IMR-90 (cell line): ENCODE measurements at regions not wholly inside any gene's neighbourhood (a gene's known extent, or its start where the extent isn't known, plus 50 kb on each side); places are given as distances from the start of the nearest gene placed in this dataset.

Experiments used
- ATAC-seq: fragments of 200-7000 bp; cut with Tn5 transposase; 2 replicates; pipeline ENCODE4 v1.9.1; 2020; ENCODE audit warnings: low read depth, mild to moderate bottlenecking, moderate library complexity
- BruUV-seq: library from RNA; stranded (reverse); fragments of 400-500 nt; replicated peaks from 2 replicates; lab custom pipeline; 2021; lab: Mats Ljungman, UMichigan
- CTCF ChIA-PET: fragments of 300-600 bp; formaldehyde crosslinking; extraction: SDS; loops from one replicate; lab custom pipeline; 2021; ENCODE audit warnings: antibody characterized with exemption; lab: Yijun Ruan, JAX
- POLR2A ChIA-PET: fragments of 300-600 bp; sonication (Branson Sonifier 250); formaldehyde crosslinking; loops from one replicate; lab custom pipeline; 2022; ENCODE audit warnings: antibody characterized with exemption; ENCODE audit not compliant: unreplicated experiment; lab: Charles Lee
- DNase-seq: peaks from one replicate; pipeline ENCODE4 v3.0.0; 2013
- H2AFZ ChIP-seq: replicated peaks from 2 replicates; pipeline ENCODE3; 2013; ENCODE audit warnings: low read length, mild to moderate bottlenecking; ENCODE audit not compliant: poor library complexity
- H2AK5ac ChIP-seq: 2 replicates; pipeline ENCODE4 v1.6.1; 2013; ENCODE audit warnings: low read depth, low read length, inconsistent platforms
- H2AK9ac ChIP-seq: replicated peaks from 2 replicates; pipeline ENCODE3; 2013; ENCODE audit warnings: mild to moderate bottlenecking, low read depth, low read length, moderate library complexity; ENCODE audit not compliant: poor library complexity
- H2BK120ac ChIP-seq: 2 replicates; pipeline ENCODE4 v1.6.1; 2013; ENCODE audit warnings: low read depth, low read length, inconsistent platforms
- H2BK15ac ChIP-seq: 3 replicates; pipeline ENCODE4 v1.6.1; 2013; ENCODE audit warnings: low read depth, low read length, inconsistent platforms
- H2BK20ac ChIP-seq: 2 replicates; pipeline ENCODE4 v1.6.1; 2013; ENCODE audit warnings: low read depth, mild to moderate bottlenecking, inconsistent platforms, low read length, moderate library complexity
- H2BK5ac ChIP-seq: 2 replicates; pipeline ENCODE4 v1.6.1; 2013; ENCODE audit warnings: mild to moderate bottlenecking, low read depth, low read length, inconsistent platforms; ENCODE audit not compliant: poor library complexity, severe bottlenecking
- H3K14ac ChIP-seq: replicated peaks from 2 replicates; pipeline ENCODE4 v1.6.1; 2013; ENCODE audit warnings: low read depth, low read length, inconsistent platforms
- H3K18ac ChIP-seq: 2 replicates; pipeline ENCODE4 v1.6.1; 2013; ENCODE audit warnings: low read depth, low read length, control low read depth
- H3K23ac ChIP-seq: 2 replicates; pipeline ENCODE4 v1.6.1; 2013; ENCODE audit warnings: low read depth, low read length, inconsistent platforms
- H3K27ac ChIP-seq: 2 replicates; pipeline ENCODE4 v1.5.1; 2013; ENCODE audit warnings: mild to moderate bottlenecking, control low read depth, low read length; ENCODE audit not compliant: insufficient read depth
- H3K27me3 ChIP-seq: 2 replicates; pipeline ENCODE4 v1.6.1; 2013; ENCODE audit warnings: low read length; ENCODE audit not compliant: control insufficient read depth, insufficient read depth
- H3K36me3 ChIP-seq: 2 replicates; pipeline ENCODE4 v1.6.1; 2013; ENCODE audit warnings: low read length, mixed read lengths; ENCODE audit not compliant: control insufficient read depth, insufficient read depth
- H3K4ac ChIP-seq: 2 replicates; pipeline ENCODE4 v1.6.1; 2013; ENCODE audit warnings: low read depth, low read length, inconsistent platforms
- H3K4me1 ChIP-seq: 2 replicates; pipeline ENCODE4 v1.6.1; 2013; ENCODE audit warnings: low read length, mixed read lengths; ENCODE audit not compliant: control insufficient read depth, insufficient read depth
- H3K4me2 ChIP-seq: 2 replicates; pipeline ENCODE4 v1.6.1; 2013; ENCODE audit warnings: low read depth, mild to moderate bottlenecking, control low read depth, low read length, moderate library complexity
- H3K4me3 ChIP-seq: 2 replicates; pipeline ENCODE4 v1.5.1; 2013; ENCODE audit warnings: low read depth, mild to moderate bottlenecking, control low read depth, low read length, moderate library complexity; ENCODE audit not compliant: insufficient read depth
- H3K56ac ChIP-seq: 2 replicates; pipeline ENCODE4 v1.6.1; 2013; ENCODE audit warnings: low read length, inconsistent platforms; ENCODE audit not compliant: insufficient read depth; ENCODE audit errors: extremely low read depth
- H3K79me1 ChIP-seq, 2 experiments: 2 replicates each; pipeline ENCODE4 v1.6.1; 2013; ENCODE audit warnings: low read length in 2 of 2, inconsistent platforms in 1 of 2, low read depth in 1 of 2
- H3K9ac ChIP-seq: 2 replicates; pipeline ENCODE4 v1.6.1; 2013; ENCODE audit warnings: low read depth, low read length, control low read depth
- H3K9me1 ChIP-seq: 2 replicates; pipeline ENCODE4 v1.6.1; 2013; ENCODE audit warnings: low read length, inconsistent platforms; ENCODE audit not compliant: insufficient read depth
- H3K9me3 ChIP-seq: 2 replicates; pipeline ENCODE4 v1.6.1; 2013; ENCODE audit warnings: low read length; ENCODE audit not compliant: control insufficient read depth, insufficient read depth
- H4K20me1 ChIP-seq: 2 replicates; pipeline ENCODE4 v1.6.1; 2013; ENCODE audit warnings: low read length, inconsistent platforms; ENCODE audit not compliant: insufficient read depth
- H4K5ac ChIP-seq: 2 replicates; pipeline ENCODE4 v1.6.1; 2013; ENCODE audit warnings: mild to moderate bottlenecking, low read depth, low read length, control low read depth
- H4K8ac ChIP-seq, 2 experiments: 2 replicates each; pipeline ENCODE4 v1.6.1; 2013; ENCODE audit warnings: low read depth in 2 of 2, low read length in 2 of 2, control low read depth in 1 of 2, inconsistent platforms in 1 of 2
- H4K91ac ChIP-seq: 2 replicates; pipeline ENCODE4 v1.6.1; 2013; ENCODE audit warnings: low read depth, low read length, inconsistent platforms; ENCODE audit not compliant: insufficient read depth
- BHLHE40 ChIP-seq: fragments of 150-350 bp; IDR thresholded peaks from 2 replicates; pipeline ENCODE4 v1.6.1; 2016; ENCODE audit warnings: mild to moderate bottlenecking, low read depth, low read length
- CEBPB ChIP-seq: IDR thresholded peaks from 2 replicates; pipeline ENCODE4 v1.6.1; 2012; ENCODE audit warnings: low read depth, low read length, improper control_type of control experiment
- CHD1 ChIP-seq: IDR thresholded peaks from 2 replicates; pipeline ENCODE4 v1.6.1; 2012; ENCODE audit warnings: low read depth, low read length, improper control_type of control experiment
- FOS ChIP-seq: fragments of 150-350 bp; IDR thresholded peaks from 2 replicates; pipeline ENCODE4 v1.6.1; 2016; ENCODE audit warnings: low read depth, low read length
- MAZ ChIP-seq: IDR thresholded peaks from 2 replicates; pipeline ENCODE4 v1.6.1; 2012; ENCODE audit warnings: low read depth, mild to moderate bottlenecking, low read length, improper control_type of control experiment, moderate library complexity, borderline replicate concordance
- NFE2L2 ChIP-seq: fragments of 150-350 bp; IDR thresholded peaks from 2 replicates; pipeline ENCODE4 v1.6.1; 2016; ENCODE audit warnings: low read depth, mild to moderate bottlenecking, low read length
- RFX5 ChIP-seq: IDR thresholded peaks from 2 replicates; pipeline ENCODE4 v1.8.0; 2012; ENCODE audit warnings: low read depth, mild to moderate bottlenecking, low read length, moderate library complexity
- WGBS, 2 experiments: methylation state at CpG; one replicate each; pipeline versions ENCODE4 v1.1.5 to v1.1.7; 2013; ENCODE audit warnings: missing lambda C conversion rate in 2 of 2; ENCODE audit not compliant: insufficient read length in 1 of 2; ENCODE audit errors: extremely low coverage in 2 of 2; 5-methylcytosine and 5-hydroxymethylcytosine counted together
- dilution Hi-C: fragments of 300-500 bp; cut with HindIII; formaldehyde crosslinking; loops from one replicate; pipeline ENCODE4 v1.14.3; 2018; ENCODE audit warnings: low sequenced_read_pairs; ENCODE audit not compliant: unreplicated experiment
- in situ Hi-C: fragments of 300-500 bp; cut with MboI; formaldehyde crosslinking; loops from 3 replicates; pipeline ENCODE4 v1.14.3; 2019; ENCODE audit warnings: low sequenced_read_pairs, inconsistent platforms, mixed read lengths
- intact Hi-C: fragments of 100-400 bp; cut with micrococcal nuclease; formaldehyde crosslinking; loops from 2 replicates; pipeline ENCODE4 v1.10.0; 2022
- TF ChIP-seq, protein P1 (sequence below): fragments of 150-350 bp; IDR thresholded peaks from 2 replicates; pipeline ENCODE4 v1.6.1; 2016; ENCODE audit warnings: low read depth, mild to moderate bottlenecking, low read length, moderate library complexity, borderline replicate concordance
- TF ChIP-seq, protein P2 (sequence below): fragments of 150-350 bp; IDR thresholded peaks from 2 replicates; pipeline ENCODE4 v1.6.1; 2017; ENCODE audit warnings: mild to moderate bottlenecking, antibody characterized with exemption, low read length, low read depth

DNA sequence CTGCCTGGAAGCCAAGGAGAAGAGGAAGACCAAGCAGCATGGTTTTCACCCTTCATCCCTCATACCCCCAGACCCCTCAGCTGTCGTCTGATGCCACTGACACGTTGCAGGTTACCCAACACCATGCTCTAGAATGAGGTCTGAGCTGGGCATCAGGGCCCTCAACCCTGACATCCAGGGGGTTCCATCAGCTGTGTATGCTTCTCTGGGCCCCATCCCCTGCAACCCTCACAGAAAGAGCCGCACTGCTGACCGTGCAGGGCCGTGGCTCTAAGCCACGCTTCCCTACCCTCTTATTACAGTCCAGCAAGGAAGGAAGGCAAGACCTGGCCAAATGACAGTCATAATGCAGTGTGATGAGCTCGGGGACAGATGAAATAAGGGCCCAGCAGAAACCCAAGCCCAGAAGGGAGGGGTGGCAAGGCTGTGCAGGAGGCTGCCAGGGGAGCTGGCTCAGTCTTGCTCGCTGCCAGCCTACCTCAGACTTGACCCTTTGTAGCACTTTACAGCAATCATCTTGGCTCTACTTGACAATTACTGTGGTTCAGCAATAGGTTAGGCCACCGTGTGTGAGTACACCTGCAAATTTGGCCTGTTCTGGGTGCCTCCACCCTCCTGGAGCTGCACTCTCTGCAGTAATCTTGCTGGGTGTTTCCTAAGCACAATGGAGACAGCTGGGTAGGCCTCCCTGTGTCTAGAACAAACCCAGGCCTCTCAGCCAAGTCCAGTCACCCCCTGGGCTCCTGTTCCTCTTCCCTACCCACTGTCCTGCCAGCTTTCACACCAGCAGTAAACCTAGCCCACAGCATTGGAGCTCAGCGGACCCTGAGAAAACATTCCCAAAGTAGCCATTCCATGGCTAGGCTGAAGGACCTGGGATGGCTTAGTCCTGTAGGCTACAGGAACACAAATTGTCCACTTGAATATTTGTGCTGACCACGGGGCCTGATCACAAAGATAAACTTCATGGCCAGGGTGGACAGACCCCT is 115.3 kb upstream of the NEO1 start:
- H2BK120ac ChIP-seq, result no peak overlapping the region
- intact Hi-C loops, result no loop called here
- H3K14ac ChIP-seq, result no peak overlapping the region
- H2BK20ac ChIP-seq, result 0 out of 2 replicates have a peak overlapping the region, but pooled peaks have one; percentile 10
- H3K4ac ChIP-seq, result no peak overlapping the region; the same call in 1 of the 2 replicates
- H3K27ac ChIP-seq, result no peak overlapping the region
- no peak overlapping the region for H2AK5ac ChIP-seq
- no peak overlapping the region for H3K9ac ChIP-seq
- H3K4me3 ChIP-seq, result no peak overlapping the region
- no peak overlapping the region for H3K4me2 ChIP-seq
- H2AFZ ChIP-seq, result peak overlapping the region; percentile 13
- ChIA-PET CTCF (interaction anchor here (0.5 kb wide), 1 partner anchor 158 kb away, joined by 3 read pairs; no protein-coding TSS in a partner anchor), POLR2A (no interaction called here)
- H2BK5ac ChIP-seq, result no peak overlapping the region
- no TSS peak for BruUV-seq
- no peak overlapping the region for H4K5ac ChIP-seq
- peaks cover 4% of the 10 kb centered on the region for H3K27me3 ChIP-seq
- no peaks in the 10 kb centered on the region for H3K36me3 ChIP-seq
- DNase-seq (no peak), ATAC-seq (no peak)
- H3K4me1 ChIP-seq, result peaks cover 6% of the 10 kb centered on the region
- WGBS, 2 experiments, result 33% methylated on average over 4 of the region's 11 CpGs; no CpG with 5 or more reads in 1 of the 2 experiments
- TF ChIP-seq FOS, result no peak
- no peak for TF ChIP-seq CHD1
- TF ChIP-seq, protein P1, sequence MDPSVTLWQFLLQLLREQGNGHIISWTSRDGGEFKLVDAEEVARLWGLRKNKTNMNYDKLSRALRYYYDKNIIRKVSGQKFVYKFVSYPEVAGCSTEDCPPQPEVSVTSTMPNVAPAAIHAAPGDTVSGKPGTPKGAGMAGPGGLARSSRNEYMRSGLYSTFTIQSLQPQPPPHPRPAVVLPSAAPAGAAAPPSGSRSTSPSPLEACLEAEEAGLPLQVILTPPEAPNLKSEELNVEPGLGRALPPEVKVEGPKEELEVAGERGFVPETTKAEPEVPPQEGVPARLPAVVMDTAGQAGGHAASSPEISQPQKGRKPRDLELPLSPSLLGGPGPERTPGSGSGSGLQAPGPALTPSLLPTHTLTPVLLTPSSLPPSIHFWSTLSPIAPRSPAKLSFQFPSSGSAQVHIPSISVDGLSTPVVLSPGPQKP, result no peak
- TF ChIP-seq BHLHE40, result no peak
- no peak for TF ChIP-seq CEBPB
- no peak for TF ChIP-seq MAZ
- no peak for TF ChIP-seq NFE2L2
- TF ChIP-seq, protein P2, sequence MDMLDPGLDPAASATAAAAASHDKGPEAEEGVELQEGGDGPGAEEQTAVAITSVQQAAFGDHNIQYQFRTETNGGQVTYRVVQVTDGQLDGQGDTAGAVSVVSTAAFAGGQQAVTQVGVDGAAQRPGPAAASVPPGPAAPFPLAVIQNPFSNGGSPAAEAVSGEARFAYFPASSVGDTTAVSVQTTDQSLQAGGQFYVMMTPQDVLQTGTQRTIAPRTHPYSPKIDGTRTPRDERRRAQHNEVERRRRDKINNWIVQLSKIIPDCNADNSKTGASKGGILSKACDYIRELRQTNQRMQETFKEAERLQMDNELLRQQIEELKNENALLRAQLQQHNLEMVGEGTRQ, result no peak
- no peak for TF ChIP-seq RFX5
- no peaks in the 10 kb centered on the region for H3K9me3 ChIP-seq
- in situ Hi-C loops, result no loop called here
- H2BK15ac ChIP-seq, result no peak overlapping the region
- no peak overlapping the region for H3K56ac ChIP-seq
- no peak overlapping the region for H3K23ac ChIP-seq
- dilution Hi-C loops, result no loop called here
- H4K20me1 ChIP-seq, result no peaks in the 10 kb centered on the region
- H3K18ac ChIP-seq, result no peak overlapping the region; the same call in 1 of the 2 replicates
- H3K9me1 ChIP-seq, result no peaks in the 10 kb centered on the region; the same call in 1 of the 2 replicates
- no peaks in the 10 kb centered on the region for H3K79me1 ChIP-seq
- H4K8ac ChIP-seq, result no peak overlapping the region
- H2AK9ac ChIP-seq, result peak overlapping the region; percentile 25
- no peak overlapping the region; the same call in 1 of the 2 replicates for H4K91ac ChIP-seq
